ENCODE measurements at regions not wholly inside any gene's neighbourhood (a gene's known extent, or its start where the extent isn't known, plus 50 kb on each side); places are given as distances from the start of the nearest gene placed in this dataset.

- no peak for TF ChIP-seq CTCF (conservative IDR thresholded peaks at IDR 0.05; ENCODE audit: low read length)
- no peak for TF ChIP-seq EZH2phosphoT487 (IDR thresholded peaks at IDR 0.05; ENCODE audit: borderline replicate concordance, low read depth, low read length)
These were observed 135.4 kb downstream of the NCOR2 start for GRCh38 chr12:124431971-124432370.

Data from OCI-LY7 (cell line).